ENCODE measurements at regions not wholly inside any gene's neighbourhood (a gene's known extent, or its start where the extent isn't known, plus 50 kb on each side); places are given as distances from the start of the nearest gene placed in this dataset.

- Histone ChIP-seq H3K4me3 (ENCODE audit: low read length, poor library complexity, severe bottlenecking) (no peak overlapping the region), H3F3A (ENCODE audit: low read depth) (no peaks in the 10 kb centered on the region), H3K9me2 (replicated peaks; ENCODE audit: low read depth, low read length) (no peaks in the 10 kb centered on the region), H3K36me3 (ENCODE audit: insufficient read depth, low read length) (no peaks in the 10 kb centered on the region), H2AFZ (ENCODE audit: low read length) (no peak overlapping the region), H3K9ac (ENCODE audit: low read depth, low read length, poor library complexity, severe bottlenecking) (no peak overlapping the region), H3K27me3 (ENCODE audit: insufficient read depth, low read length, poor library complexity, severe bottlenecking) (no peaks in the 10 kb centered on the region), H4K20me1 (ENCODE audit: insufficient read depth, low read length, poor library complexity, severe bottlenecking) (no peaks in the 10 kb centered on the region), H3K4me2 (ENCODE audit: low read depth, low read length, poor library complexity, severe bottlenecking) (no peak overlapping the region), H3K4me1 (ENCODE audit: insufficient read depth, low read length, poor library complexity, severe bottlenecking) (no peaks in the 10 kb centered on the region), H3K79me2 (ENCODE audit: insufficient read depth, low read length) (no peaks in the 10 kb centered on the region), H3K9me3 (ENCODE audit: insufficient read depth, low read depth, low read length) (0 out of 2 replicates have a peak, but pooled peaks cover 4% of the 10 kb centered on the region)
- TF ChIP-seq CTCF (conservative IDR thresholded peaks at IDR 0.05; ENCODE audit: low read length) (no peak), EZH2phosphoT487 (IDR thresholded peaks at IDR 0.05; ENCODE audit: borderline replicate concordance) (no peak)
These were observed 145.5 kb downstream of the KLF6 start for GRCh38 chr10:3639546-3639945.

- no peaks in the 10 kb centered on the region for H3K79me2 ChIP-seq (ENCODE audit: insufficient read depth, low read length)
- no peaks in the 10 kb centered on the region for H3K9me2 ChIP-seq (replicated peaks; ENCODE audit: low read depth, low read length)
- no peaks in the 10 kb centered on the region for H3K9me3 ChIP-seq (ENCODE audit: insufficient read depth, low read depth, low read length)
- no peak overlapping the region for H3K4me2 ChIP-seq (ENCODE audit: low read depth, low read length, poor library complexity, severe bottlenecking)
- no peak overlapping the region for H2AFZ ChIP-seq (ENCODE audit: low read length)
- no peaks in the 10 kb centered on the region for H3K4me1 ChIP-seq (ENCODE audit: insufficient read depth, low read length, poor library complexity, severe bottlenecking)
- H3F3A ChIP-seq (ENCODE audit: low read depth), result no peaks in the 10 kb centered on the region
- no peaks in the 10 kb centered on the region for H3K27me3 ChIP-seq (ENCODE audit: insufficient read depth, low read length, poor library complexity, severe bottlenecking)
- H3K36me3 ChIP-seq (ENCODE audit: insufficient read depth, low read length), result no peaks in the 10 kb centered on the region
- no peak overlapping the region for H3K4me3 ChIP-seq (ENCODE audit: low read length, poor library complexity, severe bottlenecking)
- TF ChIP-seq CTCF (conservative IDR thresholded peaks at IDR 0.05; ENCODE audit: low read length) (no peak), EZH2phosphoT487 (IDR thresholded peaks at IDR 0.05; ENCODE audit: borderline replicate concordance) (no peak)
- no peak overlapping the region for H3K9ac ChIP-seq (ENCODE audit: low read depth, low read length, poor library complexity, severe bottlenecking)
- no peaks in the 10 kb centered on the region for H4K20me1 ChIP-seq (ENCODE audit: insufficient read depth, low read length, poor library complexity, severe bottlenecking)
These were observed 148.4 kb downstream of the KLF6 start for GRCh38 chr10:3636356-3637181.

- Histone ChIP-seq H3F3A (ENCODE audit: low read depth) (no peaks in the 10 kb centered on the region), H3K36me3 (ENCODE audit: insufficient read depth, low read length) (no peaks in the 10 kb centered on the region), H2AFZ (ENCODE audit: low read length) (no peak overlapping the region), H3K4me3 (ENCODE audit: low read length, poor library complexity, severe bottlenecking) (no peak overlapping the region), H3K9me2 (replicated peaks; ENCODE audit: low read depth, low read length) (no peaks in the 10 kb centered on the region), H4K20me1 (ENCODE audit: insufficient read depth, low read length, poor library complexity, severe bottlenecking) (no peaks in the 10 kb centered on the region), H3K4me2 (ENCODE audit: low read depth, low read length, poor library complexity, severe bottlenecking) (no peak overlapping the region), H3K79me2 (ENCODE audit: insufficient read depth, low read length) (no peaks in the 10 kb centered on the region), H3K9me3 (ENCODE audit: insufficient read depth, low read depth, low read length) (no peaks in the 10 kb centered on the region), H3K4me1 (ENCODE audit: insufficient read depth, low read length, poor library complexity, severe bottlenecking) (no peaks in the 10 kb centered on the region), H3K27me3 (ENCODE audit: insufficient read depth, low read length, poor library complexity, severe bottlenecking) (no peaks in the 10 kb centered on the region), H3K9ac (ENCODE audit: low read depth, low read length, poor library complexity, severe bottlenecking) (no peak overlapping the region)
- TF ChIP-seq CTCF (conservative IDR thresholded peaks at IDR 0.05; ENCODE audit: low read length), result no peak
- TF ChIP-seq EZH2phosphoT487 (IDR thresholded peaks at IDR 0.05; ENCODE audit: borderline replicate concordance), result no peak
These were observed 149.3 kb downstream of the KLF6 start for GRCh38 chr10:3635697-3636096.
